ENCODE measurements at regions not wholly inside any gene's neighbourhood (a gene's known extent, or its start where the extent isn't known, plus 50 kb on each side); places are given as distances from the start of the nearest gene placed in this dataset.

GRCh38 chr7:29622335-29623265 is 59.0 kb downstream of the PRR15 start:
- TF ChIP-seq CTCF (IDR thresholded peaks at IDR 0.05) (no peak), POLR2A (IDR thresholded peaks at IDR 0.05) (no peak)

Measured in right lobe of liver (tissue), 4 donors.